ENCODE measurements at regions not wholly inside any gene's neighbourhood (a gene's known extent, or its start where the extent isn't known, plus 50 kb on each side); places are given as distances from the start of the nearest gene placed in this dataset.

DNA sequence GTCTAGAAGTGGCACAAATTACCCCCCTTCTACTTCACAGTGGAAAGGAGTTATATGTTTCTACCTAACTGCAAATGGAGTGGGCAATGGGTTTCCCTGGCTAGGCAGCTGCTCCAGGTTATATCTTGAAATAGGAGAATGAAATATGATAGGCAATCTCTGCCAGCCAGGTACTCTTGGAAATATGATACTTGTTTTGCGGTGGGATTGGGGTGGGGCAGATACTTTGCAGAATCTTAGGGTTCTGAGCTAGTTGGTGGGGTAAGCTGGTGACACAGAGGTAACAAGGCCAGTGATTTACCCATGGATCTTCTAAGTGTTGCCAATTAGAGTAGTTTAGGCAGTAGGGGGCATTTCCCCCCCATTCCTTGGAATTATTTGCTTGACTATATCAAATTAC lies 140.1 kb downstream of the ATP23 start:
- Histone ChIP-seq H3K27ac (replicated peaks) (no peak overlapping the region), H3K4me3 (replicated peaks; ENCODE audit: insufficient read depth, low read length) (no peak overlapping the region), H3K27me3 (ENCODE audit: insufficient read depth, poor library complexity, severe bottlenecking) (no peaks in the 10 kb centered on the region)
- TF ChIP-seq, protein P1, sequence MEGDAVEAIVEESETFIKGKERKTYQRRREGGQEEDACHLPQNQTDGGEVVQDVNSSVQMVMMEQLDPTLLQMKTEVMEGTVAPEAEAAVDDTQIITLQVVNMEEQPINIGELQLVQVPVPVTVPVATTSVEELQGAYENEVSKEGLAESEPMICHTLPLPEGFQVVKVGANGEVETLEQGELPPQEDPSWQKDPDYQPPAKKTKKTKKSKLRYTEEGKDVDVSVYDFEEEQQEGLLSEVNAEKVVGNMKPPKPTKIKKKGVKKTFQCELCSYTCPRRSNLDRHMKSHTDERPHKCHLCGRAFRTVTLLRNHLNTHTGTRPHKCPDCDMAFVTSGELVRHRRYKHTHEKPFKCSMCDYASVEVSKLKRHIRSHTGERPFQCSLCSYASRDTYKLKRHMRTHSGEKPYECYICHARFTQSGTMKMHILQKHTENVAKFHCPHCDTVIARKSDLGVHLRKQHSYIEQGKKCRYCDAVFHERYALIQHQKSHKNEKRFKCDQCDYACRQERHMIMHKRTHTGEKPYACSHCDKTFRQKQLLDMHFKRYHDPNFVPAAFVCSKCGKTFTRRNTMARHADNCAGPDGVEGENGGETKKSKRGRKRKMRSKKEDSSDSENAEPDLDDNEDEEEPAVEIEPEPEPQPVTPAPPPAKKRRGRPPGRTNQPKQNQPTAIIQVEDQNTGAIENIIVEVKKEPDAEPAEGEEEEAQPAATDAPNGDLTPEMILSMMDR (IDR thresholded peaks at IDR 0.05; ENCODE audit: insufficient read depth, low read length), result no peak
- TF ChIP-seq GABPA (IDR thresholded peaks at IDR 0.05; ENCODE audit: low read depth) (no peak), POLR2AphosphoS5 (IDR thresholded peaks at IDR 0.05; ENCODE audit: low read depth) (no peak), SPI1 (IDR thresholded peaks at IDR 0.05; ENCODE audit: borderline replicate concordance, low read depth) (no peak)
- TF ChIP-seq, protein P2, sequence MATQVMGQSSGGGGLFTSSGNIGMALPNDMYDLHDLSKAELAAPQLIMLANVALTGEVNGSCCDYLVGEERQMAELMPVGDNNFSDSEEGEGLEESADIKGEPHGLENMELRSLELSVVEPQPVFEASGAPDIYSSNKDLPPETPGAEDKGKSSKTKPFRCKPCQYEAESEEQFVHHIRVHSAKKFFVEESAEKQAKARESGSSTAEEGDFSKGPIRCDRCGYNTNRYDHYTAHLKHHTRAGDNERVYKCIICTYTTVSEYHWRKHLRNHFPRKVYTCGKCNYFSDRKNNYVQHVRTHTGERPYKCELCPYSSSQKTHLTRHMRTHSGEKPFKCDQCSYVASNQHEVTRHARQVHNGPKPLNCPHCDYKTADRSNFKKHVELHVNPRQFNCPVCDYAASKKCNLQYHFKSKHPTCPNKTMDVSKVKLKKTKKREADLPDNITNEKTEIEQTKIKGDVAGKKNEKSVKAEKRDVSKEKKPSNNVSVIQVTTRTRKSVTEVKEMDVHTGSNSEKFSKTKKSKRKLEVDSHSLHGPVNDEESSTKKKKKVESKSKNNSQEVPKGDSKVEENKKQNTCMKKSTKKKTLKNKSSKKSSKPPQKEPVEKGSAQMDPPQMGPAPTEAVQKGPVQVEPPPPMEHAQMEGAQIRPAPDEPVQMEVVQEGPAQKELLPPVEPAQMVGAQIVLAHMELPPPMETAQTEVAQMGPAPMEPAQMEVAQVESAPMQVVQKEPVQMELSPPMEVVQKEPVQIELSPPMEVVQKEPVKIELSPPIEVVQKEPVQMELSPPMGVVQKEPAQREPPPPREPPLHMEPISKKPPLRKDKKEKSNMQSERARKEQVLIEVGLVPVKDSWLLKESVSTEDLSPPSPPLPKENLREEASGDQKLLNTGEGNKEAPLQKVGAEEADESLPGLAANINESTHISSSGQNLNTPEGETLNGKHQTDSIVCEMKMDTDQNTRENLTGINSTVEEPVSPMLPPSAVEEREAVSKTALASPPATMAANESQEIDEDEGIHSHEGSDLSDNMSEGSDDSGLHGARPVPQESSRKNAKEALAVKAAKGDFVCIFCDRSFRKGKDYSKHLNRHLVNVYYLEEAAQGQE (IDR thresholded peaks at IDR 0.05; ENCODE audit: insufficient replicate concordance, low read depth), result no peak
- DNase-seq (ENCODE audit: low read depth in 1 of 2, low spot score in 1 of 2), result no peak

DNA sequence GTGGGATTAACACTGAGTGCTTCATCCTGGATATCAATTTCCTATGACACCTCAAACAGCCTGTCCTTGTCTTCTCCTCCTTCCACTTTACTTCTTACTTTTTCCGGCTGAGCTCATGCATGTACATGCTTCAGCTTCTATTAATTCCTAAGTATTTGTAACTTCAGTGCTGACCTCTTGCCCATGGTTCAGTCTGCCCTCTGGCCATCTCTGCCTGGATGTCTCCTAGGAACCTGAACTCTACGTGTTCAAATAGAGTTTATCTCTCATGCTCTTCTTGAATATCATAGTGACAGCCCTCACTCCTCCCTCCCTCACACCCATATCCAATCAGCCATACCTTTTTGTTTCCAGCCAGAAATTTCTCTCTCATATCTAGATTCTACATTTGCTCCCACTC lies 141.6 kb downstream of the ATP23 start:
- Histone ChIP-seq H3K4me3 (replicated peaks; ENCODE audit: insufficient read depth, low read length) (no peak overlapping the region), H3K27me3 (ENCODE audit: insufficient read depth, poor library complexity, severe bottlenecking) (no peaks in the 10 kb centered on the region), H3K27ac (replicated peaks) (no peak overlapping the region)
- DNase-seq (ENCODE audit: low read depth in 1 of 2, low spot score in 1 of 2), result no peak
- TF ChIP-seq POLR2AphosphoS5 (IDR thresholded peaks at IDR 0.05; ENCODE audit: low read depth) (no peak), GABPA (IDR thresholded peaks at IDR 0.05; ENCODE audit: low read depth) (no peak), SPI1 (IDR thresholded peaks at IDR 0.05; ENCODE audit: borderline replicate concordance, low read depth) (no peak)
- TF ChIP-seq, protein P1 (IDR thresholded peaks at IDR 0.05; ENCODE audit: insufficient read depth, low read length), result no peak
- TF ChIP-seq, protein P2 (IDR thresholded peaks at IDR 0.05; ENCODE audit: insufficient replicate concordance, low read depth), result no peak

DNA sequence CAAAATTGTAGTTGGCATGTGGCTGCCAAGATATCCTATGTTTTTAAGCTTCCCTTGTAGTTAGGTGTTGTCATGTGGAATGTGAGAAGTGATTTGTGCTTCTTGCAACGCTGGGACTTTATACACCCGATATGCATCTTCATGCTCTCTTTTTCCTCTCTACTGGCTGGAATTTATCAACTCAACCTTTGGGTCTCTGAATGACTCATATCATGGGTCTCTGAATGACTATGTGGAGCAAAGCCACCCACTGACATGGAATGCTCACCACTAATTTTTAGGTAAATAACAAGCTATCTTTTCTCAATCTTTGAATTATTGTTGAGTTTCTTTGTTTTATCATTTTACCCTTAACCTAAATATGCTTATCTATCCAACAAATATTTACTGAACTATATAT lies 144.6 kb downstream of the ATP23 start:
- Histone ChIP-seq H3K27ac (replicated peaks) (no peak overlapping the region), H3K27me3 (ENCODE audit: insufficient read depth, poor library complexity, severe bottlenecking) (no peaks in the 10 kb centered on the region), H3K4me3 (replicated peaks; ENCODE audit: insufficient read depth, low read length) (no peak overlapping the region)
- TF ChIP-seq GABPA (IDR thresholded peaks at IDR 0.05; ENCODE audit: low read depth) (no peak), POLR2AphosphoS5 (IDR thresholded peaks at IDR 0.05; ENCODE audit: low read depth) (no peak), SPI1 (IDR thresholded peaks at IDR 0.05; ENCODE audit: borderline replicate concordance, low read depth) (no peak)
- TF ChIP-seq, protein P2 (IDR thresholded peaks at IDR 0.05; ENCODE audit: insufficient replicate concordance, low read depth), result no peak
- TF ChIP-seq, protein P1 (IDR thresholded peaks at IDR 0.05; ENCODE audit: insufficient read depth, low read length), result no peak
- no peak for DNase-seq (ENCODE audit: low read depth in 1 of 2, low spot score in 1 of 2)

Measured in HL-60 (cell line).